ENCODE measurements at regions not wholly inside any gene's neighbourhood (a gene's known extent, or its start where the extent isn't known, plus 50 kb on each side); places are given as distances from the start of the nearest gene placed in this dataset.

DNA sequence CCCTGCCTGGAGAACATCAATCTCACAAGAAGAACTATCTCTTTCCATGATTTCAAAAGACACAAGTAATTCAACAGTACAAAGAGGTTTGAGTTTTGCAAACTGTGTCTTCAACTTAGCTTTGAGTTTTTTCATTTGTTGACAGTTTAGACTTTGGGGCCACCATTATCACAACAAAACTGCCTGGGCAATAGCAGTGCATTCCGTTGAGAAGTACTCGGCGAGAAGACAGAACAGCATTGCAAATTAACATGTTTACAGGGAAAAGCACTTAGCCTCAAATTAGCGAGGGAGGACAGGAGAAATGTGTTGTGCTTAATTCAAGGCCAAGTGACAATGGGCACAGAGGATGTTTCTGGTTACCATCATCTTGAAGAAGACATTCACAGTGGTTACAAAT is 133.2 kb upstream of the MPPED2 start:
- in situ Hi-C loops (cut with MboI; ENCODE audit: low sequenced_read_pairs) = no loop called here
- Histone ChIP-seq H2BK20ac (ENCODE audit: low read depth, low read length) (no peak overlapping the region), H2AFZ (replicated peaks; ENCODE audit: low read length, poor library complexity) (no peak overlapping the region), H3K9me1 (ENCODE audit: insufficient read depth, low read length) (no peaks in the 10 kb centered on the region), H4K91ac (ENCODE audit: insufficient read depth, low read depth, low read length) (no peak overlapping the region), H4K5ac (ENCODE audit: low read depth, low read length) (no peak overlapping the region), H3K56ac (ENCODE audit: extremely low read depth, insufficient read depth, low read length) (no peak overlapping the region), H3K4ac (ENCODE audit: low read depth, low read length) (no peak overlapping the region), H3K14ac (replicated peaks; ENCODE audit: low read depth, low read length) (no peak overlapping the region), H2AK5ac (ENCODE audit: low read depth, low read length) (no peak overlapping the region), H3K9me3 (ENCODE audit: control insufficient read depth, insufficient read depth, low read length) (no peaks in the 10 kb centered on the region), H3K9ac (ENCODE audit: low read depth, low read length) (no peak overlapping the region), H3K18ac (ENCODE audit: low read depth, low read length) (no peak overlapping the region), H2BK120ac (ENCODE audit: low read depth, low read length) (no peak overlapping the region), H3K27me3 (ENCODE audit: control insufficient read depth, insufficient read depth, low read length) (no peaks in the 10 kb centered on the region), H4K8ac (ENCODE audit: low read depth in 2 of 2, low read length in 2 of 2) (no peak overlapping the region), H3K4me1 (ENCODE audit: control insufficient read depth, insufficient read depth, low read length) (no peaks in the 10 kb centered on the region), H3K4me3 (ENCODE audit: insufficient read depth, low read depth, low read length) (no peak overlapping the region), H2BK5ac (ENCODE audit: low read depth, low read length, poor library complexity, severe bottlenecking) (no peak overlapping the region), H3K4me2 (ENCODE audit: low read depth, low read length) (no peak overlapping the region), H3K27ac (ENCODE audit: insufficient read depth, low read length) (no peak overlapping the region), H4K20me1 (ENCODE audit: insufficient read depth, low read length) (no peaks in the 10 kb centered on the region), H3K79me1 (ENCODE audit: low read depth in 1 of 2, low read length in 2 of 2) (no peaks in the 10 kb centered on the region), H2AK9ac (replicated peaks; ENCODE audit: low read depth, low read length, poor library complexity) (no peak overlapping the region), H3K36me3 (ENCODE audit: control insufficient read depth, insufficient read depth, low read length) (no peaks in the 10 kb centered on the region), H2BK15ac (ENCODE audit: low read depth, low read length) (no peak overlapping the region), H3K23ac (ENCODE audit: low read depth, low read length) (no peak overlapping the region)
- TF ChIP-seq RFX5 (IDR thresholded peaks at IDR 0.05; ENCODE audit: low read depth, low read length) = no peak
- no peak for TF ChIP-seq SMC3 (IDR thresholded peaks at IDR 0.05; ENCODE audit: low read depth, low read length)
- no peak for TF ChIP-seq CEBPB (IDR thresholded peaks at IDR 0.05; ENCODE audit: low read depth, low read length)
- TF ChIP-seq, protein P1, sequence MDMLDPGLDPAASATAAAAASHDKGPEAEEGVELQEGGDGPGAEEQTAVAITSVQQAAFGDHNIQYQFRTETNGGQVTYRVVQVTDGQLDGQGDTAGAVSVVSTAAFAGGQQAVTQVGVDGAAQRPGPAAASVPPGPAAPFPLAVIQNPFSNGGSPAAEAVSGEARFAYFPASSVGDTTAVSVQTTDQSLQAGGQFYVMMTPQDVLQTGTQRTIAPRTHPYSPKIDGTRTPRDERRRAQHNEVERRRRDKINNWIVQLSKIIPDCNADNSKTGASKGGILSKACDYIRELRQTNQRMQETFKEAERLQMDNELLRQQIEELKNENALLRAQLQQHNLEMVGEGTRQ (IDR thresholded peaks at IDR 0.05; ENCODE audit: low read depth, low read length) = no peak
- no peak for TF ChIP-seq MXI1 (IDR thresholded peaks at IDR 0.05; ENCODE audit: borderline replicate concordance, low read depth, low read length)
- TF ChIP-seq NFE2L2 (IDR thresholded peaks at IDR 0.05; ENCODE audit: low read depth, low read length) = no peak
- no peak for TF ChIP-seq RCOR1 (IDR thresholded peaks at IDR 0.05; ENCODE audit: insufficient replicate concordance, low read length)
- TF ChIP-seq RAD21 (IDR thresholded peaks at IDR 0.05; ENCODE audit: low read length) = no peak
- no peak for TF ChIP-seq MAZ (IDR thresholded peaks at IDR 0.05; ENCODE audit: borderline replicate concordance, low read depth, low read length)
- TF ChIP-seq MAFK (IDR thresholded peaks at IDR 0.05; ENCODE audit: low read depth, low read length) = no peak
- TF ChIP-seq POLR2A (IDR thresholded peaks at IDR 0.05; ENCODE audit: low read depth, low read length) = no peak
- TF ChIP-seq, protein P2, sequence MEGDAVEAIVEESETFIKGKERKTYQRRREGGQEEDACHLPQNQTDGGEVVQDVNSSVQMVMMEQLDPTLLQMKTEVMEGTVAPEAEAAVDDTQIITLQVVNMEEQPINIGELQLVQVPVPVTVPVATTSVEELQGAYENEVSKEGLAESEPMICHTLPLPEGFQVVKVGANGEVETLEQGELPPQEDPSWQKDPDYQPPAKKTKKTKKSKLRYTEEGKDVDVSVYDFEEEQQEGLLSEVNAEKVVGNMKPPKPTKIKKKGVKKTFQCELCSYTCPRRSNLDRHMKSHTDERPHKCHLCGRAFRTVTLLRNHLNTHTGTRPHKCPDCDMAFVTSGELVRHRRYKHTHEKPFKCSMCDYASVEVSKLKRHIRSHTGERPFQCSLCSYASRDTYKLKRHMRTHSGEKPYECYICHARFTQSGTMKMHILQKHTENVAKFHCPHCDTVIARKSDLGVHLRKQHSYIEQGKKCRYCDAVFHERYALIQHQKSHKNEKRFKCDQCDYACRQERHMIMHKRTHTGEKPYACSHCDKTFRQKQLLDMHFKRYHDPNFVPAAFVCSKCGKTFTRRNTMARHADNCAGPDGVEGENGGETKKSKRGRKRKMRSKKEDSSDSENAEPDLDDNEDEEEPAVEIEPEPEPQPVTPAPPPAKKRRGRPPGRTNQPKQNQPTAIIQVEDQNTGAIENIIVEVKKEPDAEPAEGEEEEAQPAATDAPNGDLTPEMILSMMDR (conservative IDR thresholded peaks at IDR 0.05; ENCODE audit: low read depth, low read length) = no peak
- TF ChIP-seq CHD1 (IDR thresholded peaks at IDR 0.05; ENCODE audit: low read depth, low read length) = no peak
- TF ChIP-seq BHLHE40 (IDR thresholded peaks at IDR 0.05; ENCODE audit: low read depth, low read length) = no peak
- TF ChIP-seq, protein P3, sequence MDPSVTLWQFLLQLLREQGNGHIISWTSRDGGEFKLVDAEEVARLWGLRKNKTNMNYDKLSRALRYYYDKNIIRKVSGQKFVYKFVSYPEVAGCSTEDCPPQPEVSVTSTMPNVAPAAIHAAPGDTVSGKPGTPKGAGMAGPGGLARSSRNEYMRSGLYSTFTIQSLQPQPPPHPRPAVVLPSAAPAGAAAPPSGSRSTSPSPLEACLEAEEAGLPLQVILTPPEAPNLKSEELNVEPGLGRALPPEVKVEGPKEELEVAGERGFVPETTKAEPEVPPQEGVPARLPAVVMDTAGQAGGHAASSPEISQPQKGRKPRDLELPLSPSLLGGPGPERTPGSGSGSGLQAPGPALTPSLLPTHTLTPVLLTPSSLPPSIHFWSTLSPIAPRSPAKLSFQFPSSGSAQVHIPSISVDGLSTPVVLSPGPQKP (IDR thresholded peaks at IDR 0.05; ENCODE audit: borderline replicate concordance, low read depth, low read length) = no peak
- no peak for TF ChIP-seq FOS (IDR thresholded peaks at IDR 0.05; ENCODE audit: low read depth, low read length)
- ChIA-PET POLR2A (ENCODE audit: unreplicated experiment) (no interaction called here), CTCF (no interaction called here)
- dilution Hi-C loops (cut with HindIII; ENCODE audit: low sequenced_read_pairs, unreplicated experiment) = no loop called here
- DNase-seq = no peak
- WGBS, 2 experiments (ENCODE audit: extremely low coverage in 2 of 2, insufficient read length in 1 of 2) = 43% methylated on average over 1 of the region's 4 CpGs; no CpG with 5 or more reads in 1 of the 2 experiments
- ATAC-seq (ENCODE audit: low read depth) = no peak
- BruUV-seq (replicated peaks) = no TSS peak
- intact Hi-C loops (cut with micrococcal nuclease) = no loop called here
